DMS114 treated with DMSO at 0.1 percent for 48 hours (cell line): ENCODE measurements at regions not wholly inside any gene's neighbourhood (a gene's known extent, or its start where the extent isn't known, plus 50 kb on each side); places are given as distances from the start of the nearest gene placed in this dataset.

ENCODE experiments used
- DNase-seq: peaks from one replicate; lab custom pipeline; 2025; ENCODE audit not compliant: unreplicated experiment; lab: John Stamatoyannopoulos, UW

DNA sequence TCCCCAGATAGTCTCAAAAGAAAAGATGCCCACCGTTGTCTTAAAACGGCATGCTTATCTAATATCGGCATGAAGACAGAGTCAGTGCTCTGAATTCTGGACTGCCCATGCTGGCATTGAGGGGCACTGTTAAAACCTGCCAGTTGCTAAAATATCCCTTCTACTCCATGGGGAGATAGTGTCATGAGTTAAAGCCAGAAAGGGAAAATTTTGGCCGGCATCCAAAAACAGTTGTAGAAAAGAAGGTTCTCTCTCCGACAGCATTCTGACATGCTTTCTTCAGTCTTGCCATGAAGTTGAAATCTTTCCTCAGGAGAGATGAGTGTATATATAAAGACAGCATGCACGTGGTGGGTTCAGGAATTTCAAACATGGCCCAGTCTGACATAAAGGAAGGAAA is 401.3 kb upstream of the PIK3C3 start:
- no peak for DNase-seq

DNA sequence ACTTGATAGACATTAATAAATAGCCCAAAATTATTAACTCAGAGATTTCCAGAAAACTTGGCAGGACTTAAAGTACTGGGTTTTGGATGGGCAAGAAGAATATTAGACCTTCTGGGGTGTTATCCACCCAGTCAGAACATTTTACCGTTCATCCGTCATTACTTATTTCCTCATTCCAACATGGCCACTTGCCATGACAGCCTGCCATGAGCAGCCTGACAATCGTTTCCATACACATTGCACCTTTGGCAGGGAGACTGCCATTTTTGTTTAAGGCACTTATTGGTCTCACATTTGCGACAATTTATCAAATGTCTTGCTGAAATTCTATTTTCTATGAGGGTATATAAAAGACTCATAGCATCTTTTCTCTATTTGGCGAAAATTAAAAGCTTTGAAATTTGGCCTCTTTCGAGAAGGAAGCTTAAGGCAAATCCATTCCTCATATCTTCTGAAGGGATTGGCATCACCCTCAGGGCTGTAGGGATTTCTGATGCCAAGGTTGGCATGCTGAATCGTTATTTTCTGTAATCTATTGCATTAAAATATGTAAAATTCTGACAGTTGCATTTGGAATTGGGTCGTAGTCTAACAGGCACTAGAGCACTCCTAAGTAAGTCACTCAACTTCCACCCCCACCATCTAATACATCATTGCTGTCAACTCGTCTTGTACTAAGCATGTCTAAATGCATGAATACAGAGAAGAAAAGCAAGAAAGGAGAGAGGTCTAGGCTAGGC is 406.3 kb upstream of the PIK3C3 start:
- DNase-seq = no peak

DNA sequence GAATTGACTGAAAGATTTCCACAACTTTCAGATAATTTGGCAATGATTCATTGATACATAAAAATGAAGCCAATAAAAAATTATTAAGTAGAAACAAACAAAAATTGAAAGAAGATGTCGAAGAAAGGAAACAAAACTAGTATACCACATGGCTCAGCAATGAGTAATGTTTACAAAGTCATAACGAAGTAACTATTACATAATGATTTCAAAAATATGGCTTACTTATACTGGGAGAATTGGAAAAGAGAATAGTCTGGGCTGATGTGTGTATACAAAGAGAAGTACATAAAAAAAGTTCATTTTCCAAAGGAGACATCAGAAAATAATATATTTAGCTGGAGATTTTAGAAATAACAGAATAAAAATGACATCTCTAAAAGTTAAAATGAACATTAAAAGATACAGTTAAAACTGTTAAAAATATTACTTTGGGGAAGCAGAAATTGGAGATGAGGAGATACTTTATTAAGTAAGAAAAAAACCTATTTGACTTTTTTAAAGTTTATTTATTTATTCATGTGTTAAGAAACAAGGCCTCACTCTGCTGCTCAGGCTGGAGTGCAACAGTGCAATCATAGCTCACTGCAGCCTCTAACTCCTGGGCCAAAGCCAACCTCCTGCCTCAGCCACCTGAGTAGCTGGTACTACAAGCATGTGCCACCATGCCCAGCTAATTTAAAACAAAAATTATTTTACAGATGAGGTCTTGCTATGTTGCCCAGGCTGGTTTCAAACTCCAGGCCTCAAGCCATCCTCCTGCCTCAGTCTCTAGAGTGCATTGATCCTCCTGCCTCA is 409.7 kb upstream of the PIK3C3 start:
- DNase-seq = no peak

DNA sequence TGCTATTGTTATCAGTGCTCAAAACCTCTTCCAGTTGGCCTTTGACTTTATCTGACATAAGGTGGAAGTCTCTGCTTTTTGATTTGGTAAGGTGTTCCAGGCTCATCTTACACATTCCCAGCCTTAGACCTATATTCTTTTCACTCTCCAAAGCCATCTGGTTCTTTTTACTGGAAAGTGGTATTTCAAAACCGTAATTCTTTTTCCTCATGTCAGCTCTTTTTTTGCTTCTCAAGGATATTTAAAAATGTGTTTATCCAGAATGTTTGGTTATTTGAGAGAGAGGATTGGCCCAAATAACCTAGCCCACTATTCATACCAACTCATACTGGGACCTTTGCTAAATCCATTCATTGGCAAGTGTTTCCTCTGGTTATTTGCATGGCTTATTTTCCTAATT is 411.2 kb upstream of the PIK3C3 start:
- no peak for DNase-seq

DNA sequence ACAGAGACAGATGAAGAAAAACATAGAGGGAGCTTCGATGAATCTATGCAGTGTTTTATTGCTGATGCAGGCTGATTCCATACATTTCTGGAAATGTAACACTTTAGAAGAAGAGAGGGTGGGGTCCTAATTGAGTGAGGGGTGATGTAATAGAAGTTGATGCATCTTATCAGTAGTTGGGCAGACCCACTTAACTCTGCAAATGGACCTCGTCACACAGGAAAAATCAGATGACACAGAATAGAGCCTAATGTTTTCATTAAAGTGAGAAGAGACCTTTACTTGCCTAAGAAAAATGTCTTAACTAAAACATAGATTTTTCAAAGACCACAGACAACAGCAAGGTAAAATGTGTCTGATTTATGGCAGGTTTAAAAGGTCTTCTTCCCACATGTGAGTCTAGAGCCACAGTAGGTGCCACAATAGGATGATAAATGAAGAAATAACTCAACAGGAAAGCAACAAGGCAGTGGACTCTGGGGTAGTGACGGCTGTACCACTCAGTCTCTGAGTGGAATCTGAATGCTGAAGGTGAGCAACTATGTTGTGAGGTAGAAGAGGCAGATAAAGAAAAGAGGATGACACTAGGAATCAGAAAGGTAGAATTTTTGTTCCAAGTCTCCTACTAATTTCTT is 414.7 kb upstream of the PIK3C3 start:
- DNase-seq = no peak

DNA sequence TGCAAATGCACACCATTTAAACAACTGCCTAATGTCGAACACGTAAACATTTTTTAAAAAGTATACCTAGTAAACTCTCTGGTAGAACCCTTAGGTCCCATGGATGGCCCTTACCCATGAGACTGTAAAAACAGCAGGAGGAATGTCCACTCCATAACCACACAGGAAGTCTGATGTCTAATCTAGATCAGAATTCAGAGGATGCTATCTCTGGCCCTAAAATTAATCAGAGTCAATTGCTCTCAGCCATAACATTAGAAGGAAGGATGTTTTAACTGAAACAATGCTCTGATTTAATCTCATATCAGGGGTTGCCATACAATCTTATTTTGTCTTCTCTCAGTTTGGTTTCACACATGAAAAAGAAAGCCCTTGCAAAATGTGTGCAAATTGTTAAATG is 416.3 kb upstream of the PIK3C3 start:
- DNase-seq = no peak

DNA sequence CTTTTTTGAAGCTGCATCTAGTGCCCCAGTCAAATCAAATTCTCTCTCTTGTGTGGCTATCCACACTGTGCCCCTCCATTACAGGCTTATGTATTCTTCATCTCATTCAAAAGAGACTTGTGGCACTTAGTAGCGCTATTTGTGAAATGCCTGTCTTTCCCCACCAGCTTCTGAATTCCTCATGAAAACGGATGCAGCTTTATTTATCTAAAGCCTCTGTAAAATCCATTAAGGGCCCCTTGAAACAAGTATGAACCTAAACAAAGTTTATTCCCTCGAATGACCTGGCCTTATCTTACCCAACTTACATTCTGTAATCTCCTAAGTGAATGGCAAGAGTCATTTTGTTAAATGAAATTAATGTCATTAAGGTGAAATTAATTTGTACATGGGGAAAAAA is 417.4 kb upstream of the PIK3C3 start:
- no peak for DNase-seq

DNA sequence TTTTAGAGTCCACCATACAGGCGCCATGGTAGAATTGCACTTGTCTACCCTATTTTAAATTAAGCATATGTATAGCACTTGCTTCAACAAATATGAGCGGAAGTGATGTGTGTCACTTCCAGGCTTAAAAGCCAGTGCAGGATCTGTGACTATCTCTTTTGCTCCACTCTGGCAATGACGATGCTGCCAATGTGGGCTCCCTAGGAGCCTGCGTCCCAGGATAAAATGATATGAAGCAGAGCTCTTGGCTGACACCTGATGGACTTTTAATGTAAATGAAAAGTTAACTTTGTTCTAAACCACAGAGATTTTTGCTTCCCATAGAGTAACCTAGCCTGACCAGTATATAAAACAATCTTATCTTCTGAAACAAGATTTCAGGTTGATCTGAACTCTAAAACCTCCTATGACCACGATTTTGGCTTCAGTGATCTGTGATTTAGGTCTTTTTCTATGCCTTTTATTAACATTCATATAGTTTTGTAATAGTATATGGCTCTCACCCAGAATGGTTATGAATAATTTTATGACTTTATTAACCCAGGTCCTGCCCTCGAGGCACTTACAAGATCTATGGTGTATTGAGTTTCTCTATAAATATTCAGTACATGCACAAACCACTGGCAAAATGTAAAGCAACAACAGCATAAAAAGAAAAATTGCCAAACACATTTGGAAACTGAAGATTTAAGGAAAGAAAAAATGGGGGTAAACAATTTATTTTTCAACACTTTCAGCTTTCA is 422.5 kb upstream of the PIK3C3 start:
- no peak for DNase-seq

DNA sequence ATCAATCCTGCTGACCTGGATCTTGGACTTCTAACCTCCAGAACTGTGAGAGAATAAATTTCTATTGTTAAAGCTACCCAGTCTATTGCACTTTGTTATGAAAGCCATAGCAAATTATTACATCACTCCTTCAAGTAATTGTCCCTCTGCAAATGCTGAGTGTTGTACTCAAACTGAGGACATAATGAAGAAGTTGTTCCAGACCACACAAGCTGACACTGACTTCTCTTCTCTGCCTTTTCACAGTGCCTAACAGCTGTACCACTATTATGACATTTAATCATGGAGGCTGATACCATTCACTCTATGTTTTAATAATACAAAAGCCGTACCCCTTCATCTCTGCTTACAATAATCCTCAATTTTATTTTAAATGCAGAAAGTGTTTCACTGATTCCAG is 424.1 kb upstream of the PIK3C3 start:
- DNase-seq = no peak

DNA sequence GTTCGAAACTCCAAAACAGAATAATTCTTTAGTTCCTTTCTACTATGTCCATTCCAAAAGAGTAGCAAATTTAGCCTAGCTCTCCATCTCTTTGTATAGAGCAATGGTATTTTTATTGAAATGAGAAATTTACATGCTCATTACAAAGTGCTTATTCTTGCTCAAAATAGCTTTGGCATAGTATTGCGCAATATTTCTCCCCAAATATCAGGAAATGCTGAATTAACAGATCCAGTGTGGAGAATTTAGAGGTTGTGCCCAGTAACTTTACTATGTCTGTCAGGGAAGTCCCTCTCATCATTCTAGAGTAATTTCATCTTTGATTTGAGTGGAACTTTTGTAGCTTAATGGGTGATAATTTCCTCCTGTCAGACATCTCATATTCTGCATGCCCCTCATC is 425.9 kb upstream of the PIK3C3 start:
- no peak for DNase-seq

DNA sequence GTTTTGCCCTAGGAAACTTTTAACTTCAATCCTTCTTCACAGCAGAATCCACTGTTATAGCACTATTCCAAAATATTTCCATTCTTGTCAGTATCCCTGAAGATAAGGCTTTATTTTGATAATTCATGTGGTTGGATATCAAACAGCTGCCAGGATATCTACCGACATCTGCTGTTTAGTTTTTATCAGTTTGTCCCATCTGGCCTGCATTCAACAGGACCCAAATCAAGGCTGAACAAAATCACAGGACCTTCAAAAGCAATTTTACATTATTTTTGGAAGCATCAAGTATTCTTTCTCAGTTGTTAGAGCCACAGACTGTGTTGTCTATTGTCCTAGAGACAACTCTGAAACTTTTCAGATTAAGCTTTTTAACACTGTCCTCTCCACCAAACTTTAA is 429.0 kb upstream of the PIK3C3 start:
- no peak for DNase-seq

DNA sequence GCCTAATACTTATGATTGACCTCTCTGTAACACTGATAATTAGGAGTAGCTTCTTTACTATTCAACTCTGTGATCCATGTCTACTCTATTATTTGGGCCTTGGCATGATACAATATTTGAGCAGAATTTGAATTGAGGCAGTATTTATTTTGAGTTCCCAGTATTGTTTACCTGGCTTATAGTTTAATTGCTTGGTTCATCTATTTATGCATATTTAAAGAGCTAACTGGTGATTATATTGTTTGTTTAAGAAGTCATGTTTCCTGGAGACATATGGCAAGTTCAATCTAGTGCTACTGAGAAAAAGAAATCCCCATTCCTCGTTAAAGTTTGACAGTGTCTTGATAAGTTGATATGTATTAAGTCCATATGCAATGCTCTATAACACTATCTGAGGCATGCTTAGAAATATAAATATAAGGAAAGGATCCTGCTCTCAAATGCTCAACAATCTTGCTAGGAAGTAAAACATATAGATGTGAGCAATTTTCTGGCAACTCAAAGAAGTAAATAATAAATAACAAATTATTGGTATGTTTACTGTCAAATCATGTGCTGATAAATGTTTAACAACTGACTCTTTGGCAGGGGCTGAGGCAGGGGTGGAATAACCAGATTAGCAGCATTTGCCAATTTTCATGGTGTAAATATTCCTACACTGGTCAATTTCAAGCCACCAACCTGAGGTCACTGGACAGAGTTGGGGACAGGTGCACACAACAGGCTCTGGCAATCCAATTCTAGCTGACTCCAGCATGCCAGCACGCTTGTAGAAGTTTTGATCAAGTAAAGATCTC is 430.2 kb upstream of the PIK3C3 start:
- DNase-seq = no peak

DNA sequence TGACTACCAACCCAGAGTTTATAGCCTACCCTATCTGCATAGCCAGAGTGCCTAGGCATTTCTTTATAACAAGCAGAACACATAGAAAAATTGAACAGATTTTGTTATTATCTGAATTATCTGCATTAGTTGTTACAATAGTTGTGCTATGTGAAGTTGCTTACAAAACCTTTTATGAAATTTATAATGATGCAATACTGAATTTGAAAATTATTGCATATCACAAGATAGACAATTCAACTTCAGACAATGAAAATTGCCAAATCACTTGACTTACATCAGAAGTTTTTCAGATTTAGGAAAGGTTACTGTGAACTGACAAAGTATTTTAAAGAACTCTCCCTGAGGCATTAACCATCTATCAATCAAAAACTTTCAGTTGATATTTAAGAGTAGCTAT is 437.9 kb upstream of the PIK3C3 start:
- DNase-seq = no peak

DNA sequence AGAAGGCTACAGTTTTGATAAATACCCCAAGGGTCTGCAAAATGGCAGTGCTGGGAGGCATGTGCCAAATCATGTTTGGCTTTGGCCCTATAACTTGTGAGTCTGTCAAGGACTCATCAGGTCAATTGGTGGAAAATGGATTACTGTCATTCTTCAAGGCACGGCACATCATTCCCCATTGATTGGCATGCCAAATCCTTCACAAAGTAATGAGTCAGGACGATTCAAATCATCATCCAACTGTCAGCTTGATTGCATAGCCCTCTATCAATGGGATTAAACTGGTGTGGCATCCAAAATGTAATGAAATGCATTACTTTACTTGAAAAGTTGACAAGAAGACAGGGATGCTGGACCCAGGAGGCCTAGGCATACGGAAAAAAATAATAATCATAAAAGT is 441.6 kb upstream of the PIK3C3 start:
- DNase-seq = no peak

DNA sequence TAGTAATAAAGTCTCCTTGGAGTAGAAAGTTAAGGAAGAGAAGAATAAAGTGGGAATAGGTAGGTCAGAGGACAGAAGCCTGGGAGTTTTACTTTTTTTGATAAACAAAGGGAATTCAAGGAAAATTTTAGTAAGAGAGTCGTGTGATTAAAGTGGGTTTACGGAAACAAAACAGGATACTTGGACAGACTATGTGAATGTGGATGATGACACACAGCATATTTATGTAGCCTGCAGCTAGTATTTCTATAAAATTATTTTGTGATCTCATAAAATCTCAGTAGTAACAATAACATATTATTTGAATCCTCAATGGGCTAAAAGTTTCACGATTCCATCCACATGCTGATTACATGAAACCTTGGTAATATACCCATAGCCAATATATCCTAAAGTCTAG is 450.7 kb upstream of the PIK3C3 start:
- DNase-seq = no peak

DNA sequence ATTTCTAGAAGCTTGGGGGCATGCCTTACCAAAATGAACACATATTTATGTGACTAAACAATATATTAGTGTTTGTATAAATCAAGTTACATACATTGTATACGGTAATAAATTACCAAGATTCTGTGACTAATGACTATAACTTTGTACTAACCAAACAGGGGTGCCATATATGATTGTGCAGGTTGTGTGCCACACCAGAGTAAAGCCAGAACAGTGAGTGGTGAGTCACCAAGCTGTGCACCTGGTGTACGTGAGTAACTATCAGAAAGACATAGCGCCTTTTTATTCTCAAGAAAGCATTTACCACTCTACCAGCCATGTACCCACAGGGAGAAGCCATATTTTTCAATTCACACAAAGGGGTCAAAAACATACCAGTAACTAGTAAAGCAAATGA is 453.2 kb upstream of the PIK3C3 start:
- no peak for DNase-seq

DNA sequence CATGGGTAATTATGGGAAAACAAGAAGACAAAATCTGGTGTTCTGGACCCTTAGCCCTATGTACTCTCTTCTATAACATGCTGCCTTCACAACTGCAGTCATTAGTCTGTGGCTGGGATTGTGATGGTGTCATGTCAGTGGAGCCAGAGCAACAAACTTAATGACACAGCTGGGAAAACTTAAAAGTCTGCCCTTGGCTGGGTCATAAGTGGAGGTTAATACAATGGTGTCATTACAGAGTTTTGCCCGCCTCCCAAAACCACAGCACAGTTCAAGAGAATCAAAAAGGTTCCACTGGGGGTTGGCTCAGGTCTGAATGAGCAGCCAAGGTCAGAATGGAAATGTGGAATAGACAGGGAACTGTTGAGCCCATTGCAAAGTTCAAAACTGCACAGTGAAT is 455.7 kb upstream of the PIK3C3 start:
- no peak for DNase-seq

DNA sequence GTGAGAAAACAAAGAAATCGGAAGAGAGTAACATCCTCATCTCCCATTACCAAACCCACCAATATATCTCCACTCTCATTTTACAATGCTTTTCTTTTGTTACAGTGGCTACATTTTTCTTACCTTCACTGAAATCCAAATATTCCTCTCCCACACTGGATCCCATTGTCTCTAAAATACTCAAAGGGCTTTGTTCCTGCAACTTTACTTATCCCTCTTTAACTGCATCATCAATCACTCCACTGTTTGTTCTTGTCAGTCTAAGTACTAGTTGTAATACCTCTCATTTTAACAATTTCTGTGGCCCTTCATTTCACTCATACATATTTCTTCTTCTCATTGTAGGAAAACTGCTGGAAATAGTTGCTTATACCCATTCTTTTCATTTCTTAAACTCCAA is 464.2 kb upstream of the PIK3C3 start:
- no peak for DNase-seq

DNA sequence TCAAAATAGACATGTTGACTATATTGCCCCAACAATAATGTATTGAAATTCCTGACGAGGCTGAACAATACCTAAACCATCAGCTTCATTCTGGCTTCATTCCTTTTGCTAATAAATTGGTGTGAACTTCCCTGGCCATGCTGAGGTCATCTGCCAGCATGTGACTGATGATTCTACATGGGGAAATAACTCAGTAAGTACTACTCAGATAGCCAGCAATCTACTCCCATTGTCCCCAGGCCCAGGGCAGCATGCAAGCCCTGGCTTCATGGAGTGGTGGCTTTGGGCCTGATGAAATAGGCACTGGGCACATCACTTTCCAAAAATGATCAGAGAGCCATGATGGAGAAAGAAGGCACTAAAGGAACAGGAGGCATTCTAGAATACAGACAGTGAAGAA is 468.5 kb upstream of the PIK3C3 start:
- no peak for DNase-seq

DNA sequence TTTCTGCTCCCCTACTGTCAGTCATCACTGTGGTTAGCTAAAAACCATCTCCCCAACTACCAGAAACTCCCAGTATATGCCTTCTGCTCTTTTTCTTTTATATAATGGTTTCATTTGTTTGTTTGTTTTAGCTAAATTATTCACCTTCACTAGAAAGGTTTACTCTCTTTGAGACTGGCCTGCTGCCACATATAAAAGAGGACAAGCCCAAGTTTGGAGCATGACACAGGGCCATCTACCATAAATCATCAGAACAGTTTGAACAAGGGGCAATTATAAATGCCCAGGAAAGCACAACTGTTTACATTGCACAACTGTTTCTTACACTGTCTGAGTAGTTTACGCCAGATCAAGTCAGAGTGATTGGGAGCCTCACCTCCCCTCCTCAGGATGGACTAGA is 471.0 kb upstream of the PIK3C3 start:
- no peak for DNase-seq

DNA sequence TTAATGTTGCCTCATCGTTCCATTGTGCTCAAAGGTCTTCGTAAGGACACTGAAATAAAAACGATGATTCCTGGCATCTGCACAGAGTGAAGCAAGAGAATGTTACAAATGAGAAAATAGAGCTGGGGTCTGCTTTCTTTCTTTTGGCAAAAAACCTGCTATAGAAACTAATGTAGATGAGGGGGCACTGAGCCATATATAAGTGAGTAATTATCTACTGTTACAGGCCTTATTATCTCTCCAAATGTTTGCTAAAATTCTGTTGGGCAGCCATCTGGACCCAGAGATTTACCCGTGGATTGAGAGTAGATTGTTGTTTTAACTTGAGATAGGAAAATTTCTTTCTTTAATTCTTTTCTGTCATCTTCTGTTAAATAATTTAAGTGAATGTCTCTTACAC is 472.5 kb upstream of the PIK3C3 start:
- no peak for DNase-seq
